ENCODE measurements at regions not wholly inside any gene's neighbourhood (a gene's known extent, or its start where the extent isn't known, plus 50 kb on each side); places are given as distances from the start of the nearest gene placed in this dataset.

GRCh38 chr13:72586518-72586917, 140.9 kb downstream of the MZT1 start:
- Histone ChIP-seq H3K36me3 (ENCODE audit: insufficient read depth, low read length) (no peaks in the 10 kb centered on the region), H3K9me3 (ENCODE audit: control insufficient read depth in 1 of 2, low read length in 2 of 2) (no peaks in the 10 kb centered on the region), H3K4me3 (ENCODE audit: low read length in 2 of 2) (no peak overlapping the region), H3K27ac (ENCODE audit: low read depth, low read length) (no peak overlapping the region), H3K27me3 (ENCODE audit: insufficient read depth, low read length) (no peaks in the 10 kb centered on the region), H3K4me1 (ENCODE audit: insufficient read depth, low read length) (no peaks in the 10 kb centered on the region)
- Mint-ChIP-seq H3K27me3 (peaks cover 6% of the 10 kb centered on the region in 2 donors), H3K27ac (no peak overlapping the region), H3K4me3 (no peak overlapping the region), H3K4me1 (no peaks in the 10 kb centered on the region), H3K36me3 (no peaks in the 10 kb centered on the region), H3K9me3 (peaks cover 0 to 5% (median 0%) of the 10 kb centered on the region in 8 donors)
- ChIA-PET CTCF (ENCODE audit: partially characterized antibody) (no interaction called here), POLR2A (ENCODE audit: partially characterized antibody) (no interaction called here)
- no peak for DNase-seq
- intact Hi-C loops (cut with micrococcal nuclease): no loop called here

- no peak overlapping the region for H3K27ac Mint-ChIP-seq
- Histone ChIP-seq H3K4me3 (ENCODE audit: low read length in 2 of 2) (no peak overlapping the region), H3K4me1 (ENCODE audit: insufficient read depth, low read length) (no peaks in the 10 kb centered on the region), H3K27me3 (ENCODE audit: insufficient read depth, low read length) (no peaks in the 10 kb centered on the region), H3K36me3 (ENCODE audit: insufficient read depth, low read length) (no peaks in the 10 kb centered on the region), H3K9me3 (ENCODE audit: control insufficient read depth in 1 of 2, low read length in 2 of 2) (no peaks in the 10 kb centered on the region), H3K27ac (ENCODE audit: low read depth, low read length) (no peak overlapping the region)
- H3K27me3 Mint-ChIP-seq: peaks cover 6% of the 10 kb centered on the region in 2 donors
- no peaks in the 10 kb centered on the region for H3K4me1 Mint-ChIP-seq
- intact Hi-C loops (cut with micrococcal nuclease): no loop called here
- ChIA-PET CTCF (ENCODE audit: partially characterized antibody) (no interaction called here), POLR2A (ENCODE audit: partially characterized antibody) (no interaction called here)
- H3K9me3 Mint-ChIP-seq: peaks cover 0 to 1% (median 0%) of the 10 kb centered on the region in 8 donors
- DNase-seq: no peak
- H3K4me3 Mint-ChIP-seq: no peak overlapping the region
- H3K36me3 Mint-ChIP-seq: no peaks in the 10 kb centered on the region
Observed at GRCh38 chr13:72585254-72585653, 142.2 kb downstream of the MZT1 start.

- no peak overlapping the region for H3K4me3 ChIP-seq (ENCODE audit: low read length in 2 of 2)
- ChIA-PET CTCF (ENCODE audit: partially characterized antibody) (no interaction called here), POLR2A (ENCODE audit: partially characterized antibody) (no interaction called here)
- intact Hi-C loops (cut with micrococcal nuclease): no loop called here
- no peak overlapping the region for H3K27ac ChIP-seq (ENCODE audit: low read depth, low read length)
- H3K27me3 ChIP-seq (ENCODE audit: insufficient read depth, low read length): no peaks in the 10 kb centered on the region
- DNase-seq: no peak
- no peaks in the 10 kb centered on the region for H3K36me3 ChIP-seq (ENCODE audit: insufficient read depth, low read length)
- no peaks in the 10 kb centered on the region for H3K4me1 ChIP-seq (ENCODE audit: insufficient read depth, low read length)
- H3K4me3 Mint-ChIP-seq: no peak overlapping the region
- peaks cover 4% of the 10 kb centered on the region in 2 donors for H3K27me3 Mint-ChIP-seq
- no peak overlapping the region for H3K27ac Mint-ChIP-seq
- H3K4me1 Mint-ChIP-seq: no peaks in the 10 kb centered on the region
- H3K9me3 Mint-ChIP-seq: peaks cover 0 to 12% (median 9%) of the 10 kb centered on the region in 8 donors
- no peaks in the 10 kb centered on the region for H3K36me3 Mint-ChIP-seq
- no peaks in the 10 kb centered on the region for H3K9me3 ChIP-seq (ENCODE audit: control insufficient read depth in 1 of 2, low read length in 2 of 2)
Observed at GRCh38 chr13:72571191-72571590, 156.2 kb downstream of the MZT1 start.

- no peak overlapping the region for H3K4me3 Mint-ChIP-seq
- no peaks in the 10 kb centered on the region for H3K4me1 Mint-ChIP-seq
- no peaks in the 10 kb centered on the region for H3K9me3 ChIP-seq (ENCODE audit: control insufficient read depth in 1 of 2, low read length in 2 of 2)
- H3K27me3 ChIP-seq (ENCODE audit: insufficient read depth, low read length): no peaks in the 10 kb centered on the region
- intact Hi-C loops (cut with micrococcal nuclease): no loop called here
- H3K36me3 ChIP-seq (ENCODE audit: insufficient read depth, low read length): no peaks in the 10 kb centered on the region
- no peak overlapping the region for H3K4me3 ChIP-seq (ENCODE audit: low read length in 2 of 2)
- DNase-seq: no peak
- ChIA-PET POLR2A (ENCODE audit: partially characterized antibody) (no interaction called here), CTCF (ENCODE audit: partially characterized antibody) (no interaction called here)
- H3K36me3 Mint-ChIP-seq: no peaks in the 10 kb centered on the region
- H3K27me3 Mint-ChIP-seq: peaks cover 4% of the 10 kb centered on the region in 2 donors
- no peak overlapping the region for H3K27ac Mint-ChIP-seq
- H3K27ac ChIP-seq (ENCODE audit: low read depth, low read length): no peak overlapping the region
- H3K9me3 Mint-ChIP-seq: peaks cover 0 to 4% (median 0%) of the 10 kb centered on the region in 8 donors
- no peaks in the 10 kb centered on the region for H3K4me1 ChIP-seq (ENCODE audit: insufficient read depth, low read length)
Observed at GRCh38 chr13:72570019-72570418, 157.4 kb downstream of the MZT1 start.

GRCh38 chr13:72567566-72567965, 159.9 kb downstream of the MZT1 start:
- H3K27me3 Mint-ChIP-seq: peaks cover 0 to 4% of the 10 kb centered on the region in 2 donors
- H3K4me3 ChIP-seq (ENCODE audit: low read length in 2 of 2): no peak overlapping the region
- no peaks in the 10 kb centered on the region for H3K36me3 ChIP-seq (ENCODE audit: insufficient read depth, low read length)
- ChIA-PET POLR2A (ENCODE audit: partially characterized antibody) (no interaction called here), CTCF (ENCODE audit: partially characterized antibody) (no interaction called here)
- H3K27ac ChIP-seq (ENCODE audit: low read depth, low read length): no peak overlapping the region
- H3K4me1 Mint-ChIP-seq: no peaks in the 10 kb centered on the region
- no peaks in the 10 kb centered on the region for H3K9me3 ChIP-seq (ENCODE audit: control insufficient read depth in 1 of 2, low read length in 2 of 2)
- H3K27ac Mint-ChIP-seq: no peak overlapping the region
- no peaks in the 10 kb centered on the region for H3K27me3 ChIP-seq (ENCODE audit: insufficient read depth, low read length)
- H3K4me3 Mint-ChIP-seq: no peak overlapping the region
- intact Hi-C loops (cut with micrococcal nuclease): no loop called here
- H3K4me1 ChIP-seq (ENCODE audit: insufficient read depth, low read length): no peaks in the 10 kb centered on the region
- no peaks in the 10 kb centered on the region for H3K9me3 Mint-ChIP-seq
- no peak for DNase-seq
- H3K36me3 Mint-ChIP-seq: no peaks in the 10 kb centered on the region

- Mint-ChIP-seq H3K9me3 (no peaks in the 10 kb centered on the region), H3K4me1 (no peaks in the 10 kb centered on the region), H3K27ac (no peak overlapping the region), H3K4me3 (no peak overlapping the region), H3K36me3 (no peaks in the 10 kb centered on the region), H3K27me3 (peaks cover 0 to 4% of the 10 kb centered on the region in 2 donors)
- H3K4me3 ChIP-seq (ENCODE audit: low read length in 2 of 2): no peak overlapping the region
- H3K9me3 ChIP-seq (ENCODE audit: control insufficient read depth in 1 of 2, low read length in 2 of 2): no peaks in the 10 kb centered on the region
- H3K36me3 ChIP-seq (ENCODE audit: insufficient read depth, low read length): no peaks in the 10 kb centered on the region
- CTCF ChIA-PET (ENCODE audit: partially characterized antibody): no interaction called here
- H3K27ac ChIP-seq (ENCODE audit: low read depth, low read length): no peak overlapping the region
- intact Hi-C loops (cut with micrococcal nuclease): no loop called here
- no peaks in the 10 kb centered on the region for H3K4me1 ChIP-seq (ENCODE audit: insufficient read depth, low read length)
- POLR2A ChIA-PET (ENCODE audit: partially characterized antibody): no interaction called here
- no peak for DNase-seq
- no peaks in the 10 kb centered on the region for H3K27me3 ChIP-seq (ENCODE audit: insufficient read depth, low read length)
Observed at GRCh38 chr13:72566526-72566925, 160.9 kb downstream of the MZT1 start.

- POLR2A ChIA-PET (ENCODE audit: partially characterized antibody): no interaction called here
Observed at GRCh38 chr13:72565893-72566292, 161.5 kb downstream of the MZT1 start.

GRCh38 chr13:72562686-72563085, 164.7 kb downstream of the MZT1 start:
- H3K36me3 Mint-ChIP-seq: no peaks in the 10 kb centered on the region
- H3K4me1 ChIP-seq (ENCODE audit: insufficient read depth, low read length): no peaks in the 10 kb centered on the region
- H3K9me3 ChIP-seq (ENCODE audit: control insufficient read depth in 1 of 2, low read length in 2 of 2): no peaks in the 10 kb centered on the region
- H3K4me3 ChIP-seq (ENCODE audit: low read length in 2 of 2): no peak overlapping the region
- H3K9me3 Mint-ChIP-seq: no peaks in the 10 kb centered on the region
- H3K4me1 Mint-ChIP-seq: no peaks in the 10 kb centered on the region
- no peak overlapping the region for H3K4me3 Mint-ChIP-seq
- no peaks in the 10 kb centered on the region for H3K36me3 ChIP-seq (ENCODE audit: insufficient read depth, low read length)
- CTCF ChIA-PET (ENCODE audit: partially characterized antibody): no interaction called here
- intact Hi-C loops (cut with micrococcal nuclease): no loop called here
- no peak overlapping the region for H3K27ac Mint-ChIP-seq
- DNase-seq: no peak
- H3K27ac ChIP-seq (ENCODE audit: low read depth, low read length): no peak overlapping the region
- no peaks in the 10 kb centered on the region for H3K27me3 ChIP-seq (ENCODE audit: insufficient read depth, low read length)
- H3K27me3 Mint-ChIP-seq: peaks cover 0 to 2% of the 10 kb centered on the region in 2 donors
- POLR2A ChIA-PET (ENCODE audit: partially characterized antibody): no interaction called here

More at GRCh38 chr13:72565893-72566292, 161.5 kb downstream of the MZT1 start:
- Histone ChIP-seq H3K4me3 (ENCODE audit: low read length in 2 of 2) (no peak overlapping the region), H3K36me3 (ENCODE audit: insufficient read depth, low read length) (no peaks in the 10 kb centered on the region), H3K9me3 (ENCODE audit: control insufficient read depth in 1 of 2, low read length in 2 of 2) (no peaks in the 10 kb centered on the region), H3K27ac (ENCODE audit: low read depth, low read length) (no peak overlapping the region), H3K27me3 (ENCODE audit: insufficient read depth, low read length) (no peaks in the 10 kb centered on the region), H3K4me1 (ENCODE audit: insufficient read depth, low read length) (no peaks in the 10 kb centered on the region)
- Mint-ChIP-seq H3K4me1 (no peaks in the 10 kb centered on the region), H3K27me3 (peaks cover 0 to 2% of the 10 kb centered on the region in 2 donors), H3K9me3 (no peaks in the 10 kb centered on the region), H3K36me3 (no peaks in the 10 kb centered on the region), H3K4me3 (no peak overlapping the region), H3K27ac (no peak overlapping the region)
- intact Hi-C loops (cut with micrococcal nuclease): no loop called here
- no peak for DNase-seq
- CTCF ChIA-PET (ENCODE audit: partially characterized antibody): no interaction called here

Measured in CD4-positive, alpha-beta memory T cell (primary cell).